ENCODE measurements at regions not wholly inside any gene's neighbourhood (a gene's known extent, or its start where the extent isn't known, plus 50 kb on each side); places are given as distances from the start of the nearest gene placed in this dataset.

GRCh38 chr6:3643921-3644738 lies 107.4 kb downstream of the PXDC1 start:
- DNase-seq (no peak), ATAC-seq (ENCODE audit: low FRiP score in 2 of 2) (no peak)
- H3K27ac ChIP-seq: no peak overlapping the region
- H3K4me3 ChIP-seq: no peak overlapping the region
- TF ChIP-seq EP300 (IDR thresholded peaks at IDR 0.05) (no peak), POLR2A (IDR thresholded peaks at IDR 0.05) (no peak), POLR2AphosphoS5 (IDR thresholded peaks at IDR 0.05) (no peak)
- 88 to 91% methylated on average over 10 of the region's 10 CpGs for WGBS, 2 donors
- H3K4me1 ChIP-seq: no peaks in the 10 kb centered on the region
- no peaks in the 10 kb centered on the region for H3K27me3 ChIP-seq
- no peaks in the 10 kb centered on the region for H3K36me3 ChIP-seq
- H3K9me3 ChIP-seq: no peaks in the 10 kb centered on the region

- no peak for TF ChIP-seq POLR2A (IDR thresholded peaks at IDR 0.05)
- no peak for TF ChIP-seq EP300 (IDR thresholded peaks at IDR 0.05)
- no peak for TF ChIP-seq CTCF (IDR thresholded peaks at IDR 0.05)
- TF ChIP-seq POLR2AphosphoS5 (IDR thresholded peaks at IDR 0.05): no peak
- Histone ChIP-seq H3K4me1 (no peaks in the 10 kb centered on the region), H3K4me3 (no peak overlapping the region), H3K36me3 (no peaks in the 10 kb centered on the region), H3K9me3 (no peaks in the 10 kb centered on the region), H3K27me3 (no peaks in the 10 kb centered on the region), H3K27ac (no peak overlapping the region)
- ATAC-seq (ENCODE audit: low FRiP score in 2 of 2): no peak
- DNase-seq: no peak
- WGBS, 2 donors: 86 to 90% methylated on average over 2 of the region's 2 CpGs
These were observed 110.6 kb downstream of the PXDC1 start for GRCh38 chr6:3640868-3641267.

GRCh38 chr6:3638662-3639061 lies 112.9 kb downstream of the PXDC1 start:
- TF ChIP-seq CTCF (IDR thresholded peaks at IDR 0.05): no peak
- TF ChIP-seq EP300 (IDR thresholded peaks at IDR 0.05): no peak
- no peak for TF ChIP-seq POLR2A (IDR thresholded peaks at IDR 0.05)
- no peak for ATAC-seq (ENCODE audit: low FRiP score in 2 of 2)
- Histone ChIP-seq H3K27ac (no peak overlapping the region), H3K4me1 (no peaks in the 10 kb centered on the region), H3K4me3 (no peak overlapping the region), H3K27me3 (no peaks in the 10 kb centered on the region), H3K9me3 (no peaks in the 10 kb centered on the region), H3K36me3 (no peaks in the 10 kb centered on the region)
- WGBS, 2 donors: 80 to 85% methylated on average over 4 of the region's 4 CpGs
- DNase-seq: no peak

- Histone ChIP-seq H3K36me3 (no peaks in the 10 kb centered on the region), H3K4me3 (no peak overlapping the region), H3K9me3 (no peaks in the 10 kb centered on the region), H3K4me1 (no peaks in the 10 kb centered on the region), H3K27me3 (no peaks in the 10 kb centered on the region), H3K27ac (no peak overlapping the region)
- TF ChIP-seq CTCF (IDR thresholded peaks at IDR 0.05): no peak
- TF ChIP-seq EP300 (IDR thresholded peaks at IDR 0.05): no peak
- no peak for TF ChIP-seq POLR2AphosphoS5 (IDR thresholded peaks at IDR 0.05)
- no peak for ATAC-seq (ENCODE audit: low FRiP score in 2 of 2)
- 80% methylated on average over 8 of the region's 8 CpGs for WGBS, 2 donors
- DNase-seq: no peak
These were observed 115.5 kb downstream of the PXDC1 start for GRCh38 chr6:3636060-3636459.

- Histone ChIP-seq H3K36me3 (no peaks in the 10 kb centered on the region), H3K27me3 (no peaks in the 10 kb centered on the region), H3K9me3 (no peaks in the 10 kb centered on the region), H3K4me3 (no peak overlapping the region), H3K4me1 (no peaks in the 10 kb centered on the region), H3K27ac (no peak overlapping the region)
- 77 to 100% methylated on average over 1 to 4 of the region's 4 CpGs for WGBS, 2 donors
- no peak for TF ChIP-seq POLR2AphosphoS5 (IDR thresholded peaks at IDR 0.05)
- no peak for TF ChIP-seq EP300 (IDR thresholded peaks at IDR 0.05)
- no peak for TF ChIP-seq POLR2A (IDR thresholded peaks at IDR 0.05)
- TF ChIP-seq CTCF (IDR thresholded peaks at IDR 0.05): no peak
- DNase-seq (no peak), ATAC-seq (ENCODE audit: low FRiP score in 2 of 2) (no peak)
These were observed 116.0 kb downstream of the PXDC1 start for GRCh38 chr6:3635482-3635881.

Data from upper lobe of left lung (tissue), 6 donors.